Esophagus squamous epithelium (tissue), 5 donors: ENCODE measurements at regions not wholly inside any gene's neighbourhood (a gene's known extent, or its start where the extent isn't known, plus 50 kb on each side); places are given as distances from the start of the nearest gene placed in this dataset.

Experiments
- DNase-seq: peaks from one replicate; lab custom pipeline; 2025; lab: John Stamatoyannopoulos, UW
- H3K27ac ChIP-seq, 4 donors: fragments of 200-600 bp; sonication (generic); one replicate each; pipeline ENCODE4 v1.5.1; 2016 to 2019; ENCODE audit warnings: mild to moderate bottlenecking in 1 of 4
- H3K27me3 ChIP-seq, 4 donors: fragments of 200-600 bp; sonication (generic); 1 replicate in 3 of 4; 2 replicates in 1 of 4; pipeline versions ENCODE4 v1.5.1 to v1.6.0; 2017 to 2021; ENCODE audit warnings: antibody characterized with exemption in 1 of 4
- H3K36me3 ChIP-seq, 3 donors: fragments of 200-600 bp; sonication (generic); one replicate each; pipeline ENCODE4 v1.5.1; 2016 to 2019
- H3K4me1 ChIP-seq, 3 donors: fragments of 200-600 bp; sonication (generic); one replicate each; pipeline ENCODE4 v1.5.1; 2017 to 2019
- H3K4me3 ChIP-seq, 4 donors: fragments of 200-600 bp; sonication (generic); 1 replicate in 3 of 4; 2 replicates in 1 of 4; pipeline ENCODE4 v1.5.1; 2016 to 2019; ENCODE audit warnings: mild to moderate bottlenecking in 2 of 4, moderate library complexity in 1 of 4
- H3K9me3 ChIP-seq, 3 donors: fragments of 200-600 bp; sonication (generic); one replicate each; pipeline ENCODE4 v1.5.1; 2016 to 2019
- CTCF ChIP-seq, 6 experiments: fragments of 450-650 bp in 4 of 6; fragments of 200-600 bp in 2 of 6; sonication (generic) in 2 of 6; IDR thresholded peaks; one replicate each; pipeline ENCODE4 v1.5.1; 2016 to 2019; ENCODE audit warnings: antibody characterized with exemption in 6 of 6, mild to moderate bottlenecking in 4 of 6, moderate library complexity in 4 of 6
- POLR2A ChIP-seq, 4 donors: fragments of 450-650 bp; IDR thresholded peaks; one replicate each; pipeline ENCODE4 v1.6.1; 2017; ENCODE audit warnings: antibody characterized with exemption in 4 of 4, mild to moderate bottlenecking in 4 of 4, moderate library complexity in 3 of 4
- WGBS, 2 donors: methylation state at CpG; one replicate each; pipeline ENCODE4 v1.1.5; 2018; 5-methylcytosine and 5-hydroxymethylcytosine counted together
- intact Hi-C: fragments of 100-400 bp; cut with DNase I; formaldehyde crosslinking; loops from one replicate; pipeline ENCODE4 v1.15.0; 2022
- donor health status: DM: yes; HTN: yes; CAD: no.

- WGBS, 2 donors: 41 to 52% methylated on average over 1 of the region's 1 CpG
- intact Hi-C loops: no loop called here
- no peak overlapping the region for H3K4me3 ChIP-seq
- no peaks in the 10 kb centered on the region for H3K9me3 ChIP-seq
- no peak overlapping the region for H3K27ac ChIP-seq
- H3K36me3 ChIP-seq: no peaks in the 10 kb centered on the region
- no peak for TF ChIP-seq CTCF (IDR thresholded peaks at IDR 0.05)
- TF ChIP-seq POLR2A (IDR thresholded peaks at IDR 0.05): no peak
- H3K4me1 ChIP-seq: no peaks in the 10 kb centered on the region
- no peaks in the 10 kb centered on the region for H3K27me3 ChIP-seq
- DNase-seq: no peak
Observed at GRCh38 chr18:24954341-24954740, 397.6 kb downstream of the ZNF521 start.

DNA sequence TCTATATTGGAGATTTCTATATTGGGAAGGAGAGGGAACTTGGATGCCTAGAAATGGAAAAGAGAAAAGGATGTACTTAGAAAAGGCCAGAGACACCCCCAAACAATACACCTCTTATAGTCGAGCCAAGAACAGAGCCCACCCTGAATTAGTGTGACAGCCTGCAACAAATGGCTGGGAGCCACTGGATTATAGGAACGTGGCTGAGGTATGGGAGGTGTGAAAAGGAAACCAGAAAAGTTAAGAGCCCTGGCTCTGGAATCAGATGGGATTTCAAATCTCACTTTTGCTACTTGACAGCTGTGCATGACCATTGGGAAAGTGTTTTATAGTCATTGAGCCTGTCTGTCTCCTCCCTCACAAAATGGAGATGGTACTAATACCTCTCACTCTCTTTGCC is 394.0 kb downstream of the ZNF521 start:
- Histone ChIP-seq H3K9me3 (no peaks in the 10 kb centered on the region), H3K36me3 (no peaks in the 10 kb centered on the region), H3K27ac (no peak overlapping the region), H3K4me3 (no peak overlapping the region), H3K4me1 (no peaks in the 10 kb centered on the region), H3K27me3 (no peaks in the 10 kb centered on the region)
- no peak for DNase-seq
- intact Hi-C loops: no loop called here
- 64 to 77% methylated on average over 2 of the region's 2 CpGs for WGBS, 2 donors
- TF ChIP-seq POLR2A (IDR thresholded peaks at IDR 0.05): no peak
- TF ChIP-seq CTCF (IDR thresholded peaks at IDR 0.05): no peak

GRCh38 chr18:24959051-24959476 is 392.9 kb downstream of the ZNF521 start:
- WGBS, 2 donors: 73% methylated on average over 7 of the region's 7 CpGs
- H3K4me1 ChIP-seq: no peaks in the 10 kb centered on the region
- intact Hi-C loops: no loop called here
- H3K9me3 ChIP-seq: no peaks in the 10 kb centered on the region
- H3K27ac ChIP-seq: no peak overlapping the region
- no peak overlapping the region for H3K4me3 ChIP-seq
- H3K27me3 ChIP-seq: no peaks in the 10 kb centered on the region
- H3K36me3 ChIP-seq: no peaks in the 10 kb centered on the region
- DNase-seq: no peak
- TF ChIP-seq CTCF (IDR thresholded peaks at IDR 0.05) (no peak), POLR2A (IDR thresholded peaks at IDR 0.05) (no peak)

DNA sequence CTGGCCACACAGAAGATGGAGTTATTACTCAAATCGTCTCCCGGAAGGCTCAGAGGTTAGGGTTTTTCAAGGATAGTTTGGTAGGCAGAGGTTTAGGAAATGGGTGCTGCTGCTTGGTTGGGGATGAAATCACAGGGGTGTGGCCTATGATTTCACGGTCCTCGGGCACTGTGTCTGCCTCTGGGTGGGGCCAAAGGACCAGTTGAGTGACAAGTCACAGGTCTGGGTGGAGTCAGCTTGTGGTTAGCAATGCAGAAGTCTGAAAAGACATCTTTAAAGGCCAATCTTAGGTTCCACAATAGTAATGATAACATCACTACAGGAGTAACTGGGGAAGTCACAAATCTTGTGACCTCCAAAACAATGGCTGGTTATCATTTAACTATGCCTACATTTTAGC is 387.8 kb downstream of the ZNF521 start:
- intact Hi-C loops: no loop called here
- TF ChIP-seq POLR2A (IDR thresholded peaks at IDR 0.05) (no peak), CTCF (IDR thresholded peaks at IDR 0.05) (no peak)
- no peak overlapping the region for H3K27ac ChIP-seq
- no peaks in the 10 kb centered on the region for H3K36me3 ChIP-seq
- no peaks in the 10 kb centered on the region for H3K9me3 ChIP-seq
- DNase-seq: no peak
- H3K4me1 ChIP-seq: no peaks in the 10 kb centered on the region
- H3K4me3 ChIP-seq: no peak overlapping the region
- H3K27me3 ChIP-seq: no peaks in the 10 kb centered on the region
- WGBS, 2 donors: 58 to 68% methylated on average over 4 of the region's 4 CpGs

- intact Hi-C loops: no loop called here
- DNase-seq: no peak
- Histone ChIP-seq H3K27me3 (no peaks in the 10 kb centered on the region), H3K36me3 (no peaks in the 10 kb centered on the region), H3K27ac (no peak overlapping the region), H3K4me1 (no peaks in the 10 kb centered on the region), H3K9me3 (no peaks in the 10 kb centered on the region), H3K4me3 (no peak overlapping the region)
- 69 to 83% methylated on average over 3 of the region's 3 CpGs for WGBS, 2 donors
- TF ChIP-seq CTCF (IDR thresholded peaks at IDR 0.05) (no peak), POLR2A (IDR thresholded peaks at IDR 0.05) (no peak)
Observed at GRCh38 chr18:24968238-24968775, 383.7 kb downstream of the ZNF521 start.
